Vagina (tissue), 2 donors: ENCODE measurements at regions not wholly inside any gene's neighbourhood (a gene's known extent, or its start where the extent isn't known, plus 50 kb on each side); places are given as distances from the start of the nearest gene placed in this dataset.

Experiments used
- DNase-seq, 2 donors: peaks; one replicate each; pipeline ENCODE4 v3.0.0-alpha.2; 2017; ENCODE audit errors: extremely low spot score in 2 of 2
- H3K27ac ChIP-seq: fragments of 200-600 bp; sonication (generic); one replicate; pipeline ENCODE4 v1.5.1; 2019
- H3K27me3 ChIP-seq: fragments of 200-600 bp; sonication (generic); one replicate; pipeline ENCODE4 v1.5.1; 2019
- H3K36me3 ChIP-seq, 2 donors: fragments of 200-600 bp; sonication (generic); one replicate each; pipeline ENCODE4 v1.5.1; 2017 to 2019
- H3K4me1 ChIP-seq: fragments of 200-600 bp; sonication (generic); one replicate; pipeline ENCODE4 v1.5.1; 2019
- H3K4me3 ChIP-seq, 2 donors: fragments of 200-600 bp; sonication (generic); 1 replicate in 1 of 2; 2 replicates in 1 of 2; pipeline ENCODE4 v1.5.1; 2016 to 2019
- H3K9me3 ChIP-seq: fragments of 200-600 bp; sonication (generic); one replicate; pipeline ENCODE4 v1.5.1; 2019
- CTCF ChIP-seq, 3 experiments: fragments of 450-650 bp in 2 of 3; fragments of 200-600 bp in 1 of 3; sonication (generic) in 1 of 3; IDR thresholded peaks; one replicate each; pipeline ENCODE4 v1.5.1; 2017 to 2019; ENCODE audit warnings: antibody characterized with exemption in 3 of 3, mild to moderate bottlenecking in 2 of 3, moderate library complexity in 2 of 3
- POLR2A ChIP-seq, 2 donors: fragments of 450-650 bp; IDR thresholded peaks; one replicate each; pipeline ENCODE4 v1.6.1; 2017; ENCODE audit warnings: antibody characterized with exemption in 2 of 2, mild to moderate bottlenecking in 2 of 2, moderate library complexity in 2 of 2
- POLR2AphosphoS5 ChIP-seq, 2 donors: sonication (generic); formaldehyde crosslinking; IDR thresholded peaks; one replicate each; pipeline ENCODE4 v1.9.0; 2017; ENCODE audit warnings: antibody characterized with exemption in 2 of 2, mild to moderate bottlenecking in 2 of 2, low read depth in 1 of 2; ENCODE audit not compliant: insufficient read depth in 1 of 2
- intact Hi-C: fragments of 100-400 bp; cut with DNase I; formaldehyde crosslinking; loops from one replicate; pipeline ENCODE4 v1.15.1; 2023

DNA sequence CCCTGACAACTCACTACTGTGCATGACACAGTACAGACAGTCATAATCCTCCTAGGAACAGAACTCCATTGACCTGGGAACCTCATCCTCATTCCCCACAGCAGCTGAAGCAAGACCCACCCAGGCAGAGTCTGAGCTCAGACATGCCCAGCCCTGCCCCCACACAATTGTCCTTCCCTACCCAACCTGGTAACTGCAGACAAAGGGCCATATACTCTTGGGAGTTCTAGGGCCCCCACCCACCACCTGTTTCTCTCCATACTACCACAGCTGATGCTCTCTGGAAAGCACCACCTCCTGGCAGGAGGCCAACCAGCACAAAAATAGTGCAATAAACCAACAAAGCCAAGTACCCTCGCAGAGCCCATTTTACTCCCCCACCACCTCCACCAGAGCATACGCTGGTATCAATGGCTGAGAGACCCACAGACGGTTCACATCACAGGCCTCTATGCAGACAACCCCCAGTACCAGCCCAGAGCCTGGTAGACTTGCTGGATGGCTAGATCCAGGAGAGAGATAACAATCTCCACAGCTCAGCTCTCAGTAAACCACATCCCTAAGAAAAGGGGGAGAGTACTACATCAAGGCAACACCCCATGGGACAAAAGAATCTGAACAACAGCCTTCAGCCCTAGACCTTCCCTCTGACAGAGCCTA lies 159.7 kb upstream of the CXADR start:
- no peaks in the 10 kb centered on the region for H3K9me3 ChIP-seq
- TF ChIP-seq POLR2A (IDR thresholded peaks at IDR 0.05) (no peak), POLR2AphosphoS5 (IDR thresholded peaks at IDR 0.05; ENCODE audit: insufficient read depth in 1 of 2, low read depth in 1 of 2) (no peak), CTCF (IDR thresholded peaks at IDR 0.05) (no peak)
- no peak overlapping the region for H3K4me3 ChIP-seq
- H3K4me1 ChIP-seq = no peaks in the 10 kb centered on the region
- no peaks in the 10 kb centered on the region for H3K27me3 ChIP-seq
- no peak overlapping the region for H3K27ac ChIP-seq
- intact Hi-C loops = no loop called here
- no peaks in the 10 kb centered on the region for H3K36me3 ChIP-seq
- DNase-seq = no peak

GRCh38 chr21:17359781-17360180 lies 153.1 kb upstream of the CXADR start:
- no peaks in the 10 kb centered on the region for H3K36me3 ChIP-seq
- H3K4me3 ChIP-seq = no peak overlapping the region
- H3K27ac ChIP-seq = no peak overlapping the region
- H3K27me3 ChIP-seq = no peaks in the 10 kb centered on the region
- intact Hi-C loops = no loop called here
- DNase-seq = no peak
- H3K9me3 ChIP-seq = no peaks in the 10 kb centered on the region
- no peak for TF ChIP-seq CTCF (IDR thresholded peaks at IDR 0.05)
- no peak for TF ChIP-seq POLR2AphosphoS5 (IDR thresholded peaks at IDR 0.05; ENCODE audit: insufficient read depth in 1 of 2, low read depth in 1 of 2)
- TF ChIP-seq POLR2A (IDR thresholded peaks at IDR 0.05) = no peak
- H3K4me1 ChIP-seq = no peaks in the 10 kb centered on the region

GRCh38 chr21:17368748-17369363 lies 144.0 kb upstream of the CXADR start:
- Histone ChIP-seq H3K36me3 (no peaks in the 10 kb centered on the region), H3K27ac (no peak overlapping the region), H3K4me1 (no peaks in the 10 kb centered on the region), H3K27me3 (no peaks in the 10 kb centered on the region), H3K4me3 (no peak overlapping the region), H3K9me3 (no peaks in the 10 kb centered on the region)
- intact Hi-C loops = no loop called here
- no peak for TF ChIP-seq CTCF (IDR thresholded peaks at IDR 0.05)
- TF ChIP-seq POLR2A (IDR thresholded peaks at IDR 0.05) = no peak
- TF ChIP-seq POLR2AphosphoS5 (IDR thresholded peaks at IDR 0.05; ENCODE audit: insufficient read depth in 1 of 2, low read depth in 1 of 2) = no peak
- no peak for DNase-seq

- Histone ChIP-seq H3K27me3 (no peaks in the 10 kb centered on the region), H3K27ac (no peak overlapping the region), H3K9me3 (no peaks in the 10 kb centered on the region), H3K4me3 (no peak overlapping the region), H3K4me1 (no peaks in the 10 kb centered on the region), H3K36me3 (no peaks in the 10 kb centered on the region)
- no peak for DNase-seq
- TF ChIP-seq POLR2AphosphoS5 (IDR thresholded peaks at IDR 0.05; ENCODE audit: insufficient read depth in 1 of 2, low read depth in 1 of 2) (no peak), CTCF (IDR thresholded peaks at IDR 0.05) (no peak), POLR2A (IDR thresholded peaks at IDR 0.05) (no peak)
- intact Hi-C loops = no loop called here
Measured at GRCh38 chr21:17370263-17370662, 142.6 kb upstream of the CXADR start.

- H3K4me1 ChIP-seq = no peaks in the 10 kb centered on the region
- no peaks in the 10 kb centered on the region for H3K36me3 ChIP-seq
- no peak overlapping the region for H3K4me3 ChIP-seq
- TF ChIP-seq POLR2AphosphoS5 (IDR thresholded peaks at IDR 0.05; ENCODE audit: insufficient read depth in 1 of 2, low read depth in 1 of 2) (no peak), CTCF (IDR thresholded peaks at IDR 0.05) (no peak), POLR2A (IDR thresholded peaks at IDR 0.05) (no peak)
- no peak for DNase-seq
- no peaks in the 10 kb centered on the region for H3K9me3 ChIP-seq
- no peak overlapping the region for H3K27ac ChIP-seq
- no peaks in the 10 kb centered on the region for H3K27me3 ChIP-seq
- intact Hi-C loops = no loop called here
Measured at GRCh38 chr21:17370916-17371315, 141.9 kb upstream of the CXADR start.
